Erythroblast (primary cell): ENCODE measurements at regions not wholly inside any gene's neighbourhood (a gene's known extent, or its start where the extent isn't known, plus 50 kb on each side); places are given as distances from the start of the nearest gene placed in this dataset.

Source experiments
- GATA1 ChIP-seq: IDR thresholded peaks from 2 replicates; pipeline ENCODE4 v1.6.1; 2011; ENCODE audit warnings: low read depth, mild to moderate bottlenecking, control low read depth, low read length, moderate library complexity
- POLR2A ChIP-seq: IDR thresholded peaks from 2 replicates; pipeline ENCODE4 v1.6.1; 2011; ENCODE audit warnings: mild to moderate bottlenecking, low read length

DNA sequence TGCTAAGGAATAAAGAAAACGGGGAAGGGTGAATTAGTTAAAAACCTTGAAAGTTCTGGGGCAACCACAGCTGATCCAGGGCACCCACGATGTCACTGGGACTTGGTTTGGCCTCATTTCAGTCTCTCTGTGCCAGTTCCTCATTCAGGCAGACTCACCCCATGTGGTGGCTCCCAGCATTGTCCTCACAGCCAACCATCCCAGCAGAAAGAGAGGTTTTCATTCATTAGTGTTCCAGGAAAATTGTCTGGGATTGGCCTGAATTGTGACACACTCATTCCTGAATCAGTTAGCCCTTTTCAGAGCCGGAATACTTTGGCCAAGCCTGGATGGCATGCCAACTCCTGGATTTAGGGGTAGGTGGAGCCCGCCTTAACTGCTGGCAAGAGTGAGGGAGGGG, 367.7 kb downstream of the PRDM2 start:
- TF ChIP-seq POLR2A: no peak
- TF ChIP-seq GATA1: no peak
